RWPE2 (cell line): ENCODE measurements at regions not wholly inside any gene's neighbourhood (a gene's known extent, or its start where the extent isn't known, plus 50 kb on each side); places are given as distances from the start of the nearest gene placed in this dataset.

Experiments
- ATAC-seq: fragments of 200-7000 bp; cut with Tn5 transposase; 3 replicates; pipeline ENCODE4 v1.9.1; 2021; ENCODE audit warnings: low read depth
- DNase-seq: peaks from one replicate; pipeline ENCODE4 v3.0.0-alpha.2; 2020; ENCODE audit warnings: low spot score
- H3K27ac ChIP-seq: fragments of 450-650 bp; 2 replicates; pipeline ENCODE4 v1.5.1; 2017; ENCODE audit warnings: mild to moderate bottlenecking; ENCODE audit not compliant: poor library complexity, severe bottlenecking
- H3K27me3 ChIP-seq: fragments of 250-450 bp; sonication (Bioruptor Pico); 2 replicates; pipeline ENCODE4 v1.5.1; 2021; ENCODE audit warnings: mild to moderate bottlenecking, moderate library complexity; ENCODE audit not compliant: insufficient read depth, poor library complexity, severe bottlenecking
- H3K36me3 ChIP-seq: fragments of 250-450 bp; sonication (Bioruptor Pico); 2 replicates; pipeline ENCODE4 v1.5.1; 2020; ENCODE audit warnings: low read depth, mild to moderate bottlenecking, moderate library complexity
- H3K4me1 ChIP-seq: fragments of 250-450 bp; sonication (Bioruptor Pico); 2 replicates; pipeline ENCODE4 v1.5.1; 2021; ENCODE audit warnings: mild to moderate bottlenecking, moderate library complexity; ENCODE audit not compliant: insufficient read depth, poor library complexity, severe bottlenecking
- H3K4me3 ChIP-seq: fragments of 250-450 bp; sonication (Bioruptor Pico); 2 replicates; pipeline ENCODE4 v1.5.1; 2021; ENCODE audit warnings: mild to moderate bottlenecking, moderate library complexity; ENCODE audit not compliant: severe bottlenecking
- H3K9me3 ChIP-seq: fragments of 250-450 bp; sonication (Bioruptor Pico); 2 replicates; pipeline ENCODE4 v1.5.1; 2021; ENCODE audit warnings: mild to moderate bottlenecking, moderate library complexity; ENCODE audit not compliant: severe bottlenecking
- CTCF ChIP-seq: fragments of 450-650 bp; IDR thresholded peaks from one replicate; pipeline ENCODE4 v1.5.1; 2017; ENCODE audit warnings: mild to moderate bottlenecking, moderate library complexity; ENCODE audit not compliant: poor library complexity, severe bottlenecking

DNA sequence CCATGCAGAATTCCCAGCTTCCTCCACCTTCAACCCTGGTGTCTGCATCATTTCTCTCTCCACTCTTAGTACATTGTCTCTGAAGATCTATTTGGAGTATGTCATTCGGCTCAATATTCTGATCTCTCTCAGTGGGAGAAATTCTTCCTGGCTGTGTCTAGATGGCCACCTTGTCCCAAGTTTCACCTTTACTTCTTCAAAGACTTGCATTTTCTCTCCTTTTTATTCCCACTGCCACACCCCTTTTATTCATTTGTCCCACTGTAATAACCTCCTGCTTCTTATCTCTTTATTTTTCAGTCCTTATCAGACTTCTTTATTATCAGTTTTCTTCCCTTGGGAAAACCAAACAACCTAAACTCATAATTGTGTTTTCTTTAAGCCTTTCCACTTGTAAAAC is 54.3 kb upstream of the CERS6 start:
- no peak for TF ChIP-seq CTCF

GRCh38 chr2:168402531-168402930 is 53.5 kb upstream of the CERS6 start:
- no peak for DNase-seq
- H3K4me1 ChIP-seq, result no peaks in the 10 kb centered on the region

More for the DNA sequence above, 54.3 kb upstream of the CERS6 start:
- H3K36me3 ChIP-seq, result no peaks in the 10 kb centered on the region
- H3K4me1 ChIP-seq, result no peaks in the 10 kb centered on the region
- no peak overlapping the region for H3K27ac ChIP-seq
- DNase-seq (no peak), ATAC-seq (no peak)
- no peak overlapping the region for H3K4me3 ChIP-seq
- no peaks in the 10 kb centered on the region for H3K9me3 ChIP-seq
- no peaks in the 10 kb centered on the region for H3K27me3 ChIP-seq

DNA sequence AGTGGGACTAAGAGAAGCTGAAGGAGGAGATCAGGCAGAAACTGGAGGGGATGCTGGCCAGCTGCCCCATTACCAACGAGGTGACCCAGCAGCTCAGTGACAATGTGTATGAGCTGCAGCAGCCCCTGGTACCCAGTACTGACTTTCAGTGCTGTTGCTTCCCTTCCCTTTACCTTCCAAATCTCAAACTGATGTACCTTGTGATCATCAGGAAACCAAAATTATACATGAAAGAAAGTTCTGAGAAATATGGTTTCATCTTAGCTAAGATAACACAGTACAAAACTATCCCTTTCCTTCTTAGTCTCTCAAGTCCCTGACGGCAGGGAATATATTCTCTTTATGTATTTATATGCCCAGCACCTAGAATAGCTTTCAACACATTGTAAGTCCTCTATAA is 52.3 kb upstream of the CERS6 start:
- ATAC-seq (no peak), DNase-seq (no peak)
- no peaks in the 10 kb centered on the region for H3K9me3 ChIP-seq
- no peak overlapping the region for H3K27ac ChIP-seq
- TF ChIP-seq CTCF, result no peak
- H3K4me1 ChIP-seq, result no peaks in the 10 kb centered on the region
- no peaks in the 10 kb centered on the region for H3K27me3 ChIP-seq
- no peaks in the 10 kb centered on the region for H3K36me3 ChIP-seq
- H3K4me3 ChIP-seq, result no peak overlapping the region

More at GRCh38 chr2:168402531-168402930, 53.5 kb upstream of the CERS6 start:
- no peak for TF ChIP-seq CTCF
- no peak overlapping the region for H3K4me3 ChIP-seq
- no peak overlapping the region for H3K27ac ChIP-seq
- no peak for ATAC-seq
- H3K9me3 ChIP-seq, result no peaks in the 10 kb centered on the region
- H3K27me3 ChIP-seq, result no peaks in the 10 kb centered on the region
- H3K36me3 ChIP-seq, result no peaks in the 10 kb centered on the region

GRCh38 chr2:168404764-168405163 is 51.3 kb upstream of the CERS6 start:
- no peak for ATAC-seq
- no peak for DNase-seq

More at GRCh38 chr2:168404764-168405163, 51.3 kb upstream of the CERS6 start:
- H3K36me3 ChIP-seq, result no peaks in the 10 kb centered on the region
- H3K4me3 ChIP-seq, result no peak overlapping the region
- no peaks in the 10 kb centered on the region for H3K9me3 ChIP-seq
- no peak for TF ChIP-seq CTCF
- H3K27ac ChIP-seq, result no peak overlapping the region
- no peaks in the 10 kb centered on the region for H3K4me1 ChIP-seq
- H3K27me3 ChIP-seq, result no peaks in the 10 kb centered on the region
